Ureter (tissue), 1 donor: ENCODE measurements at regions not wholly inside any gene's neighbourhood (a gene's known extent, or its start where the extent isn't known, plus 50 kb on each side); places are given as distances from the start of the nearest gene placed in this dataset.

Source experiments
- DNase-seq: peaks from one replicate; pipeline ENCODE4 v3.0.0-alpha.2; 2020; ENCODE audit warnings: low spot score
- donor health status: DM: yes; HTN: yes; CAD: no.

DNA sequence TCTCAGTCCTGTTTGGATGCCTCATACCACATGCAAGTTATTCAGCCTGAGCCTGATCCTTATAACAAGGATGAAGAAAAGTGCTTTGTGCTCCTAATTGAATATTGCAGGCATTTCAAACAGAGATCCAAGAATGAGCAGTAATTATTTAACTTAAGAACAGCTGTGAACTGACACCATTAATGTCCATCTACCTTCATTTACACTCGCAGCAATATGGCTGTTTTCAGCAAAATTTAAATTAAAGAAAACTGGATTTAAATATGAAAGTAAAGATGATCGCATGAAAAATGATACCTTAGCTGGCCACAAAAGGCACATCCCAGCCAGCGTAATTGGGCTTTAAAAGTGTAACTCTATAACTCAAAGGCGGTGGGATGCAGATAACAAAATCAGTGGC lies 466.3 kb downstream of the GALC start:
- DNase-seq, result no peak

DNA sequence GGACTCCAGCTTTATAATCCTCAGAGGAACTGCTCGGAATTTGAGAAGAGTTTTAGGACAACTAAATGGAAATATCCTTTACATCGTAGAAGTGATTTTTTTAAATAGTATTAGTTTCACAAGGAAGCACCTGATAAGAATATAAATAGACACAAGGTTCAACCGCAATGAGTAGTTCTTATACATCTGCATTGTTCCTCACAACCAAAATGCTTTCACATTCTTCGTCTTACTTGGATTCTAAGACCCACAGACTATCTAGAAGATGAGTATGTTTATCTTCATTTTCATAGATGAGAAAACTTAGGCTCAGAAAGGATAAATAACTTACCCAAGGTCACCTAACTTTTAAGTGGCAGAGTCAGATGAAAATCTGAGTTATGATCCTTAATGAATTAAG lies 469.0 kb downstream of the GALC start:
- DNase-seq, result no peak

DNA sequence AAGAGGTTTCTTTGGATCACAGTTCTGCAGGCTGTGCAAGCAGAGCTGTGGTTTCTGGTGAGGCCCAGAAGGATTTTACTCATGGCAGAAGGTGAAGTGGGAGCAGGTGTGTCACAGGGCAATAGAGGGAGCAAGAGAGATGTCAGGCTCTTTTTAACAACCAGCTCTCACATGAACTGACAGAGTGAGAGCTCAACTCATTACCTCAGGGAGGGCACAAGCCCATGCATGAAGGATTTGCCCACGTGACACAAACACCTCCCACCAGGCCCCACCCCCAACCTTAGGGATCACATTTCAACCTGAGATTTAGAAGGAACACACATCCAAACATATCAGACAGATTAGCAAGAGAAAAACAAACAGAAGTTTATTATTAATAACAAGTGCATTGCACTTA lies 470.4 kb downstream of the GALC start:
- DNase-seq, result no peak

DNA sequence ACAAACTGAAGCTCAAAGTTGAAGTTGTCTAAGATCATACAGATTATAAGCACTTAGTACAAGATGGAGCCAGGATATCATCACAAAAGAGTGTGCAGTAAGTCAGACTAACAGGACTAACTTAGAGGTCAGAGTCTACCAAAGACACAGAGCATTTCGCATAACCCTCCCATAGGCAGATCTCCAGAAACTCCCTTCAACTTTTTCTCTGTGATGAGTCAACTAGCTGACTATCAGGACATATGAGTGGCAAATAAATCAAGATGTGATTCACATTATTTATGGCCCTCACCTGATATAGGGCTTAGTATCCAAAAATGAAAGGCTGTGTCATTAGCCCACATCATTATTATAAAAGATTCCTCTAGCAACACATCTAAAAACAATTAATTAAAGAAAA lies 484.6 kb downstream of the GALC start:
- no peak for DNase-seq

DNA sequence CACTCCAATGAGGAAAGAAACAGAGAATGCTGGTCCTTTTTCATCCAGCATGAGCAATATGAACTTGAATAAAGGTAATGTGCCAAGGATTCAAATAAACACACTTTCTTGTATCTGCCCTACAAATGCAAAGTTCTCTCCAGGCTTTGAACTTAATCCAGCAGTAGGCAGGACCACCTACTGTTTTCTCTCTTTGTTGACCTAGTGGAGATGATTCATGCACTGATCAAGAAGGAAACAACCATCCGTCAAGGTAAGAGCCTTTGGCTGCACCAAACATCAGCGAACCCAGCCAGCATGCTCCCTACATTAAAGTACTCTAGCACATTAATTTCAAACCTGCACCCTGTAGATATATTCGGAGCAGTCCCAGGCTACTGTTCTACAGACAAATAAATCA lies 489.3 kb downstream of the GALC start:
- no peak for DNase-seq

DNA sequence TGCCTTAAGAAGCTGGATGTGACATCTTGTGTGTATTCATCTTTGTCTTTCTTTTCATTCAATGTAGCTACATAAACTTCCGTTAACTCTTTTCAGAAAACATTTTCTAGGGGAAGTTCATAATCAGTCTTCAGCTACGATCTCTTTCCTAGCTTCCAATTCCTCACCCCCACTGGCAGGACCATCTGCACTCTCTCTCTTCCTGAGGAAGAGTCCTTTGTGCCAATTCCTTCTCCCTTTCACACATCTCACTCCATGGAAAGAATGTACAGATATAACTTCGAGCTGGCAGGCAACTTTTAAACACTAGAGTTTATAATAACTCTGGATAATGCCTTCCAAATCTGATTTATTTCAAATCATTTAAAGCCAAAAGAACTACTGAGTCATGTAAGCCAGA lies 495.7 kb downstream of the GALC start:
- no peak for DNase-seq

DNA sequence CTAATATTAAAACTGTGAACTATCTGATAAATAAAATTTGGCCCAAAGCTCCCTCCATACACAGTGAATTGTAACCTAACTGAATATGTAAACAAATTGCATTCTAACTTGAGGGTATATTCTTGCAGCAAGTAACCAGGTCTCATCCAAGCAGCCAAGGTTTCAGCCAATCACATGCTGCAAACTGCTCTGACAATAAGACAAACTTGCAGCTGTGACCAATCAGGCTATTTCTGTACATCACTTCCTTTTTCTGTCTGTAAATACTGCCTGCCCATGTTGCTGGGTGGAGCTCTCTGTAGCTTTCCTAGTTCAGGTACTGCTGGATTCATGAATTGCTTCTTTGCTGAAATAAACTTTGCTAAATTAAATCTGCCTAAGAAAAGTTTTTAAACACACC lies 499.0 kb downstream of the GALC start:
- no peak for DNase-seq

DNA sequence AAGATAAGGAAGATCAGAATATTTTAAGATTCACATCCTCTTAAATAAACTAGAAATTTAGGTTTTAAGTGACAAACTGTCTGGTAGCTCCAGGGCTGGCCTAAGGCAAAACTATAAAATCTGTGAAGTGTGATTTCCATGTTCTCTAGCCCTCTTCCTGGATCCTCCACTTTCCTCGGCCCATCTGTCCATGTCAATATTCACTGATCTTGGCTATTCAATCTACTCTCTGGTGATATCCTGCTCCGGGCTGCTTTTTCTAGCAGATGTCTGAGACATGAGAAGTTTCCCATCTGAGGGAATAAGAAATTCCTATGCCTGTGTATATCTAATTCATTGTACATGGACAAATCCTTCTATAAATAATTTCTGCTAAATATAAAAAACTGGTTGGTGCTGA lies 500.4 kb downstream of the GALC start:
- DNase-seq, result no peak

DNA sequence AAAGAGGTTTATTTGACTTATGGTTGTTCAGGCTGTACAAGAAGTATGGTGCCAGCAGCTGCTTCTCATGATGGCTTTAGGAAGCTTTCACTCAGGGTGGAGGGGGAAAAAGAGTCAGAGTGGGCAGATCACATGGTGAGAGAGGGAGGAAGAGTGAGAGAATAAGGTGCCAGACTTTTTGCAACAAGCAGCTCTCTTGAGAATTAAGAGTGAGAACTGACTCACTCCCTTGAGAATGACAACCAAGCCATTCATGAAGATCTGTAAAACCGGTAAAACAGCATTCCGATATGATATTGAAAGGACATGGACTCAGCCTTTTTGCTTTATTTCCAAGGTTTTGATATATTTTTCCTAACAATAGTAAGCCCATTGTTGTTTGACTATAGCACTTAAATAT lies 501.2 kb downstream of the GALC start:
- no peak for DNase-seq

DNA sequence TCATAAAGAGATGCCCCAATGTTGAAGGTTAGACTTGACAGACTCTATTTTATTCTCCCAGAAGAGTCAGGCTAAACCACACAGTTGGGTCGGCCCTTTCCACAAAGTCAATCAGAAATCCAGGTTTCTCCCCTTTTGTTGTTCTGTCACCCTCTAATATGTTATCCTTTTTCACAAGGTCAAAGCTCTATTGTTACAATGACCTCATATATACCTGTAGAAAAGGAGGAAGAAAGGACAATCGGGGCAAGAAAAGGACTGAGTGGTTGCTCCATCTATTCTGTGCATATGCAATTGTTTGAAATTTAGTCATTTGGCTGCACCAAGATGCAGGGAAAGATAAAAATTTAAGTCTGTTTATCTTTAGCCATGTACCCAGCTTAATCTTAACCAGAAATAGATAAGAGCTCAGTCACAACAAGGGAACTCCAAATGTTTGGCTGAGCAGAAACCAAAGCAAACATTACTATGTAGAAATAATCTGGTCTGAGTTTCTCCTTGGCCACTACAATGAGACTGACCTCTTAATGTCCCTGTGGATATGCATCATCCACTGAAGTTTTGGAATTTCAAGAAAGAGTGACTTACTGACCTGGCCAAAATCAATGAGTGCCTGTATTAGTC lies 503.7 kb downstream of the GALC start:
- DNase-seq, result no peak

DNA sequence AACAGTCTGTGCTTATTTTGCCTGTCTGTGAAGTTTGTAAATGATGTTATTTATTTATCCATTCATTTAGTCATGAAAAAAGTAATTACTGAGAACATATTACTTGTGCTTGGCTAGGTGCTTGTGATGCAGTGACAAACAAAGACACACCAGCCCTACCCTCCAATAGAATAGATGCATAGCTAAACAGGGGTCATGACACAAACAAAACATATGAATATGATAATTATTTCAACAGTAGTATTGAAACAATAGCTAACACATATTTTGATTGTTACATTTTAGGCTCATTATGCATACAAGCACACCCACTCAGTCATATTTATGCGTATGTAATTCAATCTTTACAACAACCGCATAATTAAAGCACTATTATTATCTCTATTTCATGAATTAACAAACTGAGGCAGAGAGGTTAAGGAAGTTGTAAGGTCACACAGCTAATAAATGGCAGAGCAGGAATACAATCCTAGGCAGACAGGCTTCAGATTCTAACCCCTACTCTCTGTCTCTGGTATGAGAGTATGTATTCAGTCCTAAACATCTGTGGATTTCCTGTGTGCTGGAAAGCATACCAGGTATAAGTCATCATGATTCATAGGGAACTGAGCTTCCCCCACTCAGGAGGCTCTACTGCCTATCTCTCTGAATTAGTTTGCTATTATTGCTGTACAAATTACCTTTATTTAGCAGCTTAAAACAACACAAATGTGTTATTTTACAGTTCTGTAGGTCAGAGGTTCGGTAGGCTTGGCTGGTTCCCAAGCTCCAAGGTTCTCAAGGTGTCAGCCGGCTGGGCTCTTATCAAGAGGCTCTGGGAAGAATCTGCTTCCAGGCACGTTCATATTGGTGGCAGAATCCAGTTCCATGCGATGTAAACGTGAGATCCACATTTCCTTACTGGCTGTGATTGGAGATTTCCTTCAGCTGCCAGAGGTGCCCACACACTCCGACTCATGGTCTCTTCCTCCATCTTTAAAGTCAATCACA lies 509.4 kb downstream of the GALC start:
- no peak for DNase-seq

DNA sequence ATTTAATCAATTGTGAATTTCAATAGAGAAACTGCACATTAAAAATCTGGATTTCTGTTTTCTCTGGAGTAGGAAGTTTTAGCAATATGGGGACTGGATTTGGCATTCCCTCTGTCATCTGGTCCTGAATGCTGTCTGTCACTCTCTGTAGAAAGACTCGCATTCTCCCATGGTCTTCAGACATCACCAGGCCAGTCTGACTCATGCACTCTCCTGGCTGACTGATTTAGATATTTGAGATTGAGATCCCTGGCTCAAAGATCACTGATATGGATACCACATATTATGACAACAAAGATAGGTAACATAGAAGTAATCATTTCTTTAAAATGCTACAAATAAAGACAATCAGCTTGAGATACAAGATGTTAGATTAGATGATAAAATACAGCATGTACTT lies 524.5 kb downstream of the GALC start:
- DNase-seq, result no peak

DNA sequence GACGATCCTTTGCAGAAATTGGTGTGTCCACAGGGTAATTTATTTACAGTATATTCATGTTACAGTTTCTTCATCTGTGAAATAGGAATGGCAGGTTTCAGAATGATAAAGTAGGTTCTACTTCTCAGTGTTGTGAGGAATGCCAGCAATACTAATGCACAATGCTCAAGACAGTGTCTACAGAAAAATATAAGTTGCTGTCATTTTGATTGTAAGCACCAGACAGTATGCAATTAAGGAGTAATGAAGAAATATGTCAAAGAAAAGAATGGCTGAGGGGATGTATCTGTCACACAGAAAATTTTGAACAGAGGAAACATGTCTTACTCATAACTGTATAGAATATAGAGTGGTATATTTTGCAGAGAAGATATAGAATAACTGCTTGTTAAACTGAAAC lies 525.4 kb downstream of the GALC start:
- DNase-seq, result no peak

DNA sequence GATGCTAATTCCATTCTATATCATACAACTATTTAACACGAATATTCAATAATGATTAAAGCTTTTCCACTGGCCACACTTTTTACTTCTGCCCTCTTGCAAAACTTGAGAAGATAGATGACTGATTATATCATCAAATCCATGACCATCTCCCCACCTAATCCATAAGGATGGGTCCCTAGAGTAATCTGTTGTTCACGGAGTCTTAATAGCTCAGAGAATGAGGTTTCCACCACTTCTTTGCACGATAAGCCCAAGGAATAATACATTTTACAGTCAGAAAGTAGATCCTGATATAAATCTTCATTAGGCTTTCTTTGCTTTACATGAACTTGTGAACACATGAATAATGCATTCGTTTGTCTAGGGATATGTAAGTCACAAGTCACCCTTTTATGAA lies 527.2 kb downstream of the GALC start:
- no peak for DNase-seq

DNA sequence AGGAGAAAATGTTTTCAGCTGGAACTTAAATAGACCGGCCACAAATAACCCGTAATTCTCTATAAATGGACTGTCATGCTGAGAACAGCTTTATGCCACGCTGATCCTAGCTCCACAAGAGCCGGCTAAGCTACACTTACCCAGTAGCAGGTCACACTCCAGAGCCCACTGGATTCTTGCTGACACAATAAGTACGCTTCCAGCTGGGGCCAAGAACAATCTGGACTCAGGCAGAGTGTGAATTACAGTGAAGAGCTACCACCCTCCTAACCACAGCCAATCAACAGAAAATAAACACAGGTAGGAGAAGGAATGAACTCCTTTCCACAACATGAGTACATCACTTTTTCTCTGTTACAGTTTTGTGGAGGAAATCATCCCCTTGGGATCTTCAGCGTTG lies 531.3 kb downstream of the GALC start:
- no peak for DNase-seq

DNA sequence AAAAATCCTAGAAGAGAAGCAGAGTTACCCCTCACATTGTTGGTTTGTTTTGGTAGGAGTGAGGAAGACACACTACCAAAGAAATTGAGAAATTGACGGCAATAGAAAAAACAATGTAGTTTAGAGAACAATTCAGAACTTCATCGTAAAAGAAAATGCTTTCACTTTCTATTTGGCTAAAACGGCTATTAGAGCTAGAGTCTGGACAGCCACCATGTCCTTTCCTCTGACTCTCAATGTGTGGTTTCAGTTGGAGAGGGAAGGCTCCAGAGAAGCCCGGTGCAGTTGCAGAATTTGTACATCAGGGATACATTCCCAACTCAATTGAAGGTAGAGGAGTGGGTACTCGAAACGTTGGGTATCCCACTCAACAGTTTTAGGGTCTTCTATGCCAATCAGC lies 535.3 kb downstream of the GALC start:
- no peak for DNase-seq

DNA sequence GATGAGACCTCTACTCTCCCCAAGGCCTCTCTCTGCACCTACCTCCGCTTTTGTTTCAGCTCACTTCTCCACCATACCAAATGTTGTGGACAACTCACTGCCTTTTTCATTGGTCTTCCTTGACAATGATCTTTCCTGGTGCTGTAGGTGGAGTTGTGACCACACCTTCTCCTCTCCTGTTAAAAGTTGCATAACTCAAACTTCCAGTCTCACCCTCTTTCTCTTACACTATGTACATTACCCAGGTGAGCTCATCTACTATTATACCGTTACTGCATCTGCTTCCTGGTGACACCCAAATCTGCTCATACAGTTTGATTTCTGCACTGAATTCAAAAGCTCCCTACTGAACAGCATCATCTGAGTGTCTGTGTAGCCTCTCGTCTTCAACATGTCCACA lies 542.8 kb downstream of the GALC start:
- no peak for DNase-seq

DNA sequence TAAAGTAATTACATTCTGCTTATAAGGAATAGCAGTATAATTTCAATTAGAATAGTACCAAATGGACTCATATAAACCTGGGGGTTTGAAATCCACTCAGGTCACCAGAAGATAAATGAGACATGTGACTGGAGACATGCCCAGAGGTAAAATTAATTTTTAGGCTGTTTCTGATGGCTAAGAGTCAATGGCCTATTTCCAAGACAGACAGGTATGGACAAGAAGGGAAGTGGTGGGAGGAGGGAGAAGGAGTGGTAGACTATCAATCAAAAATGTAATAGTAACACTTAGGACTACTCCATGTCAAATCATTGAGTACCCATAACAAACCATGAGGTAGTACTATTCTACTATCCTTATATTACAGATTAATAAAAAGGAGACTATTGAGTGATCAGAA lies 544.0 kb downstream of the GALC start:
- no peak for DNase-seq

DNA sequence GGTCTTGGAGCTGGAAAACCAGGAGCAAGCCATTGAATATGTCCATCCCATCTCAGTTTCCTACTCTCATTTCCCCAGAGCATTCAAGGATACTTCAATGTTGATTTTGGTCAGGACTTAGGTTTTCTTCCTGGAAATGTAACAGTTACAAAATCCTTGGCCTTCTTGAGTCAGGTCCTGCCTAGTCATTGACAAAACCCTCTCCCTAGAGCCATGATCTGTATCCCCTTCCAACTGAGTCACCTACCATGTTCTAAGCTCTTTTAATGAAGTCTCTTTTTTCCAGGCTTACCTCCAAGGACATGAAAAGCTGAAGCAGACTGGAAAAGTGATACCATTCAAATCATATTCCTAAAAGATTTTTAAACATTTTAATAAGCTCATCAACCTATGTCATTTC lies 549.2 kb downstream of the GALC start:
- no peak for DNase-seq

DNA sequence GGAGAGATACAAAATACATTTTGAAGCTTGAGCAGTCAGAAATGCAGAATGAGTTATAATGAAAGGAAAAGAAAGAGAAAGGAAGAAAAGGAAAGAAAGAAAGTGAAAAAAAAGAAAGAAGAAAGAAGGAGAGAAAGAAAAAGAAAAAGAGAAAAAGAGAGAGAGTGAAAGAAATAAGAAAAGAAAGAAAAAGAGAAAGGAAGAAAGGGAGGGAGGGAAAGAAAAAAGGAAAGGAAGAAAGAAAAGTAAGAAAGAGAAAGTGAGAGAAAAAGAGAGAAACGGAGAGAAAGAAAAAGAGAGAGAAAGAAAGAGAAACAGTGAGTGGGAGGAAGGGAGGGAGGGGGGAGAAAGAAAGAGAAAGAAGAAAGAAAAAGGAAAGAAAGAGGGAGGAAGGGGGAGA lies 549.9 kb downstream of the GALC start:
- no peak for DNase-seq

DNA sequence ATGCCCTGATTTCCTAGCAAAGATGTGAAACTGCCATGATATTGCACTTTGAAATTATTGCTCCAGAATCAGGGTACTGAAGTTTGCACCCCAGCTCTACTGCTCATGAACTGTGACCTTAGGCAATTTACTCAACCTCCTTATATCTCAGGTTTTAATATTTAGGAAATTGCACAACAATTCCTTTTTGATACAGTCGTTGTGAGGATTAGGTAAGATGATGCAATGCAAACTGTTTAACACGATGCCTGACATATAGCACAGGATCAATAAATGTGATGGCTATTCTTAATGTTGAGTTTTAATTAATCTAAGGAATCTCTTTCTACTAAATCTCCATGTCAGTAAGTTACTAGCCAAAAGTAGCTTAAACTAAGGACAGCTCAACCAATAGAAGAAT lies 555.8 kb downstream of the GALC start:
- no peak for DNase-seq

DNA sequence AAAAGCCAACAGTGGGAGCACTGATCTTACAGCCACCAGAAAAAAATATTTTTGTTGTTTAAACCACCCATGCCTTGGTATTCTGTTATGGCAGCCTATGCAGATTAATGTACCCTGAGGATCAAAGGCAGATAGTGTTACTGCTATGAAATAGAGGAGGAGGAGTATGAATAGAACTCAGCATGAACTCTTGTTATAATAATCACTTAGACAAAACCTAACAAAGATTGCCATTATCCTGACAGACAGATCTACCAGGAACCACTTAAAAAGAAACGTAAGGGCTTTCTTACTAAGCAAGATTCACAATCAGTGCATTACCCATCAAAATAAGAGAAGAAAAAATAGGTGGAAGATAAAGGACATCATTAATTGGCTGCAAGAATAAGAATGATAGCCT lies 558.3 kb downstream of the GALC start:
- no peak for DNase-seq

DNA sequence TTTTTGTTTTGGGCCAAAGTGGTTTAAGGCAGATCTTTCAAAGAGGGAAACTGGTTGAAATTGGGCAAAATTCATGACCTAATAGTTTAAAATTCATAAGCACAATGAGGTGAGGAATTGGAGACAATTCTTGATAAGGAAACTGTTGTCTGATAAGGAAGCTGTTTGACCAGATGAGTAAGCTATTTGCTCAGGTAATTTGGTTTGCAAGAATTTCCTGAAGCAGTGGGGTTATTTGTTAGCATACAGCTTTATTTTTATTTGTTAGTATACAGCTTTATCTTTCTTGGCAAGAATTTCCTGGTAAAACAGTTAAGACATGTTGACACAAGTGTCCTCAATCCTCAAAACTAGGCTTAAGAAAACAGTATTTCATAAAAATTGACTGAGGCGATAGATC lies 559.0 kb downstream of the GALC start:
- no peak for DNase-seq

DNA sequence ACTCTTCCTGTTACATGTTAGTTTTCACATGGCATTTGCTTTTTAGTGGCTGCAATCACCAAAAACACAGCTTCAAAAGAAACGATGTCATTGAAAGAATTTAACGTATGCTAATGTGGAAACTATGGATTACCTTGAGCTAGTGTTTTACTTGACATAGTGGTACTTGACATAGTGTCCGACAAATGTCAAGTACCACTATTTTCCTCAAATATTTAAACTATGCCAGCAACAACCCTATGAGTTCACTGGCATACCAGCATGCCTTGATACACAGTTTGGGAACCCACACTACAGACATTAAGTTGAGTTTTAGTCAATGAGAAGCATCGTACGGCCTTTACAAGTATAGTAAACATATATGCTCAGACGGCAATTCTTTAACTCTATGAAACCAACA lies 560.3 kb downstream of the GALC start:
- no peak for DNase-seq
